Bronchial epithelial cell (primary cell): ENCODE measurements at regions not wholly inside any gene's neighbourhood (a gene's known extent, or its start where the extent isn't known, plus 50 kb on each side); places are given as distances from the start of the nearest gene placed in this dataset.

Experiments used
- DNase-seq: peaks from one replicate; pipeline ENCODE4 v3.0.0-alpha.2; 2010; ENCODE audit warnings: low read depth
- FAIRE-seq: peaks from 2 replicates; lab custom pipeline; 2011; peaks lifted over from hg19 to GRCh38; lab: Jason Lieb, UNC
- H3K27me3 ChIP-seq: 2 replicates; pipeline ENCODE4 v1.5.1; 2011; ENCODE audit warnings: low read length; ENCODE audit not compliant: control insufficient read depth, insufficient read depth
- H3K36me3 ChIP-seq: 2 replicates; pipeline ENCODE4 v1.5.1; 2011; ENCODE audit warnings: low read length; ENCODE audit not compliant: control insufficient read depth, insufficient read depth
- H3K4me3 ChIP-seq: 2 replicates; pipeline ENCODE4 v1.5.1; 2011; ENCODE audit warnings: mild to moderate bottlenecking, low read depth, low read length, control low read depth
- TF ChIP-seq, protein P1 (sequence below): IDR thresholded peaks from 2 replicates; pipeline ENCODE4 v1.5.1; 2011; ENCODE audit warnings: mild to moderate bottlenecking, moderate library complexity, low read length, control low read depth, inconsistent platforms; ENCODE audit not compliant: insufficient read depth, severe bottlenecking

DNA sequence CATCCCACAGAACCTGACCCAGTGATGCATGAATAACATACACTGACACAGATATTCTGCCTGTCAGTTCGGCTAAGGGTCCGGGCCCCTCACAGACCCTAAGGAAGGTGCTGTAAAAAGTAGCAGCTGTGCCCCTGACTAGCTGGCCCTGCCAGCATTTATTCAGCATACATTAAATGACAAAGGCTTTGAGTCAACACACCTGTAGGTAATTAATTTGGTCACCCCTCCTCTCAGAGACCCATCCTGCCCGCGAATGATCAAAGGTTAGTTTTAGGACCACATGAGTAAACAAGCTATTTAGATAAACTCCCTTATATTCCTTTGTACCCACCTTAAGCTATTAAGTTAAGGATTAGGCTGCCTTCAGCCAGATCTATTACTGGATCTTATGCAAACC lies 429.0 kb upstream of the NWD2 start:
- Histone ChIP-seq H3K36me3 (no peaks in the 10 kb centered on the region), H3K4me3 (no peak overlapping the region), H3K27me3 (no peaks in the 10 kb centered on the region)
- no peak for DNase-seq
- no peak for FAIRE-seq
- TF ChIP-seq, protein P1, sequence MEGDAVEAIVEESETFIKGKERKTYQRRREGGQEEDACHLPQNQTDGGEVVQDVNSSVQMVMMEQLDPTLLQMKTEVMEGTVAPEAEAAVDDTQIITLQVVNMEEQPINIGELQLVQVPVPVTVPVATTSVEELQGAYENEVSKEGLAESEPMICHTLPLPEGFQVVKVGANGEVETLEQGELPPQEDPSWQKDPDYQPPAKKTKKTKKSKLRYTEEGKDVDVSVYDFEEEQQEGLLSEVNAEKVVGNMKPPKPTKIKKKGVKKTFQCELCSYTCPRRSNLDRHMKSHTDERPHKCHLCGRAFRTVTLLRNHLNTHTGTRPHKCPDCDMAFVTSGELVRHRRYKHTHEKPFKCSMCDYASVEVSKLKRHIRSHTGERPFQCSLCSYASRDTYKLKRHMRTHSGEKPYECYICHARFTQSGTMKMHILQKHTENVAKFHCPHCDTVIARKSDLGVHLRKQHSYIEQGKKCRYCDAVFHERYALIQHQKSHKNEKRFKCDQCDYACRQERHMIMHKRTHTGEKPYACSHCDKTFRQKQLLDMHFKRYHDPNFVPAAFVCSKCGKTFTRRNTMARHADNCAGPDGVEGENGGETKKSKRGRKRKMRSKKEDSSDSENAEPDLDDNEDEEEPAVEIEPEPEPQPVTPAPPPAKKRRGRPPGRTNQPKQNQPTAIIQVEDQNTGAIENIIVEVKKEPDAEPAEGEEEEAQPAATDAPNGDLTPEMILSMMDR = no peak

DNA sequence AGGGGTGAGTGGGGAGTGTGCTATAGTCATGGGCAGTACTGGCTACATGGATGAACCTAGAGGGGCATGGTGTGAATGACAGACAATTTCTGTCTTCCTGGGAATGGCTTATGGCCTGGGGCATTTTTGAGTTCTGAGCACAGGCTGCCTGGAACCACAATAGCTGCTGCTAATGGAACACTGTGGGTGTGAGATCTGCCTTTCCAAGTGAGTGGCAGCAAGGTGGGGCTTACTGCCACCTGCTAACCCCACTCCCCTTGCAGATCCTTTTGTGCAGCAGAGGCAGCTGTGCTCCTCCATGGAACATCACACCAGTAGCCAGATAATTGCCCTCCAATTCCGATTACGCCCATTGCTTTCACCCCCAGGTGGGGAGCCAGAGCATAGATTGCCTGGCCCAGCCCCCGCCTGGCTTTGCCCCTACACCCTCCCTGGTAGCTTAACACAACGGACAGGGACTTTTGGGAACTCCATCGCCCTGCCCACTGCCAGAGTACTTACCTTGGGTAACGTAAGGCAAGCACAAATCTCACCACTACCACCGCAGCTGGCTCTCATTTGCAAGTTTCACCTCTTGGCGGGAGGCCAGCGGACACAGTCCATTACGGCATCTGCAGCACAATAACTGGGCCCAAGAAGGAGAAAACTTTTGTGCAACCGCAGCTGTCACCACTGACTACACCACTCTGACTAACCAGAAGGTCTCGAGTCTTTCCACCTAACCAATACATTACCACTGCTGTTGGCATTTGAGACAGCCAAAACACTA lies 421.2 kb upstream of the NWD2 start:
- TF ChIP-seq, protein P1 = no peak
- DNase-seq (no peak), FAIRE-seq (no peak)
- Histone ChIP-seq H3K4me3 (no peak overlapping the region), H3K27me3 (no peaks in the 10 kb centered on the region), H3K36me3 (no peaks in the 10 kb centered on the region)

DNA sequence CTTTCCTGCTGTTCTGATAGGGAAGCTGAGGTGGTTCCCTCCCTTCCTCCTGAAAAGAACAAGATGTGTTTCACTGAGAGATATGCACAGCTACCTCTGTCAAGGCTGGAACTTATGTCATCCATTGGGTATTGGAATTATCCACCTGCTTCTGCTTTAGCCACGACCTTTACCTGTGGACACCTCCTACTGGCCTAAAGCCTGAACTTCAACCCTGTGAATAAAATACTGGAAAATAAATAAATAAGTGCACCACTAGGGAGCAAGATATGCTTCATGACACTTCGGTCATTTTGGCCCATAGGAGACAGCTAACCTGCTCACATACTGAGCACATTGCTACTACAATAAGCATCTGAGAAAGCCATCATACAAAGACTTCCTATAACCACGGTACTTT lies 419.9 kb upstream of the NWD2 start:
- H3K4me3 ChIP-seq = no peak overlapping the region
- TF ChIP-seq, protein P1 = no peak
- no peak for FAIRE-seq
- no peaks in the 10 kb centered on the region for H3K36me3 ChIP-seq
- H3K27me3 ChIP-seq = no peaks in the 10 kb centered on the region
- peak; percentile 2 for DNase-seq

DNA sequence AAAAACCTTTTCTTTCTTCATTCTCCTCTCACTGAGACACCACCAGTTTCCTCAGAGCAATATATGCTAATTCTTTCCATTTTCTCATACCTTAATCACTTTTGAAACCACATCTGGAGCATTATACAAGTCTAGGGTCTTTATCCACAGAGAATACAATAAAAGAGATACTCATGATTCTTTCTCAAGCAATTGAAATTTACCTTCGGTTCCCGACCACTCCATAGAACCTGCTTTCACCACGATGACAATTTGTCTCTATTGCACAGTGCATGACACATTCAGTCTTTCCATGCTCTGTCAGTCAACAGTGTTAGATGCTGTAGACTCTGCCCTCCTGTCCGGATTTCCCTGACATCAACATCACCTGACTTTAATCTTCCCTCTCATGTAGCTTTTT lies 409.3 kb upstream of the NWD2 start:
- Histone ChIP-seq H3K27me3 (no peaks in the 10 kb centered on the region), H3K36me3 (no peaks in the 10 kb centered on the region), H3K4me3 (no peak overlapping the region)
- no peak for FAIRE-seq
- DNase-seq = no peak
- TF ChIP-seq, protein P1 = no peak

DNA sequence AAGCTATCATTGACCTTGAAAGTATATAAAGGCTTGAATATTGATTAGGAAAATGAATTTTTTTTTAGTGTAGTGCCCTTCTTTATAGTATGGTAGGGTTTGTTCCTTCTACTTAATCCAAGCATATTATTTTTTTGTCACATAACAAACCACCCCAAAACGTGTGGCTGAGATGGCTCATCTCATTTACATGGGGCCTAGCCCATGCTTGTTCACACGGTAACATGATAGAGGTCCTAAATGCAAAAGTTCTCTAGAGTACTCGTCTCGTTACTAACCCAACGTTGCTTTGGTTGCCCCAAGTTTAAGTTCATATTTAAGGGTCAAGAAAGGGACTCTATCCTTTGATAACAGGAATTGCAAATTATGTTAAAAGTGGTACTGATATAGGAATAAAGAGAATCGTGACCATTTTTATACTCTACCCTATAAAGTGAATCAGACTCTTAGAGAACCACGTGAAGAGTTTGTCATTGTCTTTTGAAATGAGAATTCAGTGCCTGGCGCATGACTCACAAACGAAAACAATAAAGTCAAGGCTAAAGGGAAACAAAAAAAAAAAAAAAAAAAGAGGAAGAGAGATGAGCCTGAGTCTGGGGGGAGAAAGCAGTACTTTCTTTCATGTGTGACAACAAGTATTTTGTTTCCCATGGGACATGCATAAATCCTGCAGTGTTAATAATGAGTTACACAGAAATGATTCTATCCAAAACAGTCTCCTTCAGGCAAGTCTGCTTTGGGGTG lies 402.8 kb upstream of the NWD2 start:
- TF ChIP-seq, protein P1 = no peak
- DNase-seq (no peak), FAIRE-seq (no peak)
- H3K4me3 ChIP-seq = no peak overlapping the region
- H3K27me3 ChIP-seq = no peaks in the 10 kb centered on the region
- H3K36me3 ChIP-seq = no peaks in the 10 kb centered on the region
